Neural cell (in vitro differentiated cells): ENCODE measurements at regions not wholly inside any gene's neighbourhood (a gene's known extent, or its start where the extent isn't known, plus 50 kb on each side); places are given as distances from the start of the nearest gene placed in this dataset.

Experiments used
- H2AFZ ChIP-seq: fragments of 200-600, 300-800 bp; sonication (generic), shearing (Covaris generic); 2 replicates; pipeline ENCODE4 v1.6.0; 2014; ENCODE audit warnings: low read depth, mild to moderate bottlenecking, antibody characterized with exemption, low read length, moderate library complexity
- H3F3A ChIP-seq: fragments of 200-600 bp; shearing (Covaris generic); 2 replicates; pipeline ENCODE4 v1.6.1; 2016; ENCODE audit warnings: mild to moderate bottlenecking, moderate library complexity, mixed read lengths, antibody characterized with exemption, low read length; ENCODE audit not compliant: insufficient read depth, poor library complexity, severe bottlenecking
- H3K27ac ChIP-seq: fragments of 200-600, 300-800 bp; sonication (generic), shearing (Covaris generic); 2 replicates; pipeline ENCODE4 v1.5.1; 2014; ENCODE audit warnings: mild to moderate bottlenecking, low read length, moderate library complexity
- H3K27me3 ChIP-seq: fragments of 300-800, 200-600 bp; sonication (generic), shearing (Covaris generic); 2 replicates; pipeline ENCODE4 v1.6.0; 2014; ENCODE audit warnings: mild to moderate bottlenecking, low read depth, low read length, moderate library complexity; ENCODE audit not compliant: insufficient read depth
- H3K36me3 ChIP-seq: fragments of 300-800, 200-600 bp; sonication (generic), shearing (Covaris generic); 2 replicates; pipeline ENCODE4 v1.5.1; 2014; ENCODE audit warnings: mild to moderate bottlenecking, antibody characterized with exemption, low read length, moderate library complexity; ENCODE audit not compliant: insufficient read depth
- H3K4me2 ChIP-seq: fragments of 300-800, 200-600 bp; sonication (generic), shearing (Covaris generic); 2 replicates; pipeline ENCODE4 v1.6.0; 2014; ENCODE audit warnings: mild to moderate bottlenecking, low read length
- H3K4me3 ChIP-seq: fragments of 300-800, 200-600 bp; sonication (generic), shearing (Covaris generic); 2 replicates; pipeline ENCODE4 v1.5.1; 2014; ENCODE audit warnings: mild to moderate bottlenecking, low read length, moderate library complexity
- H3K79me2 ChIP-seq: fragments of 200-600 bp; shearing (Covaris generic); replicated peaks from 2 replicates; pipeline ENCODE4 v1.6.0; 2014; ENCODE audit warnings: mild to moderate bottlenecking, low read length, moderate library complexity; ENCODE audit not compliant: insufficient read depth
- H3K9ac ChIP-seq: fragments of 300-800, 200-600 bp; sonication (generic), shearing (Covaris generic); 2 replicates; pipeline ENCODE4 v1.6.1; 2016; ENCODE audit warnings: mild to moderate bottlenecking, low read length, mixed read lengths
- H3K9me2 ChIP-seq: fragments of 200-600 bp; shearing (Covaris generic); 2 replicates; pipeline ENCODE4 v1.6.1; 2016; ENCODE audit warnings: mild to moderate bottlenecking, low read length, mixed read lengths; ENCODE audit not compliant: insufficient read depth
- H3K9me3 ChIP-seq: fragments of 200-600, 300-800 bp; sonication (generic), shearing (Covaris generic); 2 replicates; pipeline ENCODE4 v1.6.1; 2016; ENCODE audit warnings: mild to moderate bottlenecking, mixed run types, low read length, moderate library complexity, mixed read lengths
- H4K20me1 ChIP-seq: fragments of 200-600 bp; shearing (Covaris generic); 2 replicates; pipeline ENCODE4 v1.6.1; 2016; ENCODE audit warnings: mild to moderate bottlenecking, mixed run types; ENCODE audit not compliant: insufficient read depth
- CTCF ChIP-seq: fragments of 450-650 bp; IDR thresholded peaks from 2 replicates; pipeline ENCODE4 v1.5.1; 2014; ENCODE audit warnings: antibody characterized with exemption, mild to moderate bottlenecking, moderate library complexity; ENCODE audit not compliant: poor library complexity, severe bottlenecking
- EP300 ChIP-seq: fragments of 450-650 bp; conservative IDR thresholded peaks from 2 replicates; pipeline ENCODE4 v1.6.1; 2014; ENCODE audit warnings: antibody characterized with exemption, mild to moderate bottlenecking, moderate library complexity; ENCODE audit not compliant: poor library complexity, severe bottlenecking
- EZH2 ChIP-seq: fragments of 200-600, 300-800 bp; shearing (Covaris generic), sonication (generic); IDR thresholded peaks from 2 replicates; pipeline ENCODE4 v1.6.1; 2014; ENCODE audit warnings: antibody characterized with exemption, low read length, borderline replicate concordance, mild to moderate bottlenecking; ENCODE audit not compliant: insufficient read depth, poor library complexity, severe bottlenecking
- MXI1 ChIP-seq: fragments of 450-650 bp; conservative IDR thresholded peaks from 2 replicates; pipeline ENCODE4 v1.6.1; 2014; ENCODE audit warnings: antibody characterized with exemption, mild to moderate bottlenecking; ENCODE audit not compliant: poor library complexity, severe bottlenecking
- POLR2AphosphoS5 ChIP-seq: IDR thresholded peaks from 2 replicates; pipeline ENCODE4 v1.6.1; 2012
- RAD21 ChIP-seq: fragments of 450-650 bp; conservative IDR thresholded peaks from 2 replicates; pipeline ENCODE4 v1.6.1; 2014; ENCODE audit warnings: antibody characterized with exemption, mild to moderate bottlenecking, moderate library complexity
- SMC3 ChIP-seq: fragments of 450-650 bp; conservative IDR thresholded peaks from 2 replicates; pipeline ENCODE4 v1.6.1; 2014; ENCODE audit warnings: antibody characterized with exemption, mild to moderate bottlenecking, moderate library complexity; ENCODE audit not compliant: poor library complexity
- TAF1 ChIP-seq: IDR thresholded peaks from 2 replicates; pipeline ENCODE4 v1.6.1; 2012; ENCODE audit warnings: low read depth
- TF ChIP-seq, protein P1 (sequence below): IDR thresholded peaks from 2 replicates; pipeline ENCODE4 v1.6.1; 2012; ENCODE audit warnings: borderline replicate concordance

DNA sequence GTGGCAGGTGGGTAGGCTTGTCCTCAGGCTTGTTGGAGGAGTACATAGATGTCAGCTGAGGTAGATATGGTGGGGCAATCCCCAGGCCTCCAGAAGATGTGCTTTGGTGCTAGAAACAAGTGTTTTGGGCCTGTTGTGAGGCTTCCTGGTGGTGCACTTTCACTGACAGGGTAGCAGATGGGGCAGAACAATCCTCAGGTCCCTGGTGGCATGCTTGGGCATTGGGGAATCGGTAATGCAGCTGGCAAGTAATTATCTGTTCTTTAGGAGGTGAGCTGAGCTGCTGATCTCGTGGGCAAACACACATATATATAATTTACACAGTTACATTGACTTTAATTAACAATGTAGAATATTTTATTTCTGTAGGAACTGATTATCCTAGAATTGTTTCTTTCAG lies 458.7 kb downstream of the BMP2 start:
- H2AFZ ChIP-seq, result no peak overlapping the region
- no peaks in the 10 kb centered on the region for H3K27me3 ChIP-seq
- H3K9me3 ChIP-seq, result peaks cover 3% of the 10 kb centered on the region
- TF ChIP-seq EZH2 (no peak), MXI1 (no peak), EP300 (no peak), POLR2AphosphoS5 (no peak), CTCF (no peak), TAF1 (no peak), SMC3 (no peak), RAD21 (no peak)
- TF ChIP-seq, protein P1, sequence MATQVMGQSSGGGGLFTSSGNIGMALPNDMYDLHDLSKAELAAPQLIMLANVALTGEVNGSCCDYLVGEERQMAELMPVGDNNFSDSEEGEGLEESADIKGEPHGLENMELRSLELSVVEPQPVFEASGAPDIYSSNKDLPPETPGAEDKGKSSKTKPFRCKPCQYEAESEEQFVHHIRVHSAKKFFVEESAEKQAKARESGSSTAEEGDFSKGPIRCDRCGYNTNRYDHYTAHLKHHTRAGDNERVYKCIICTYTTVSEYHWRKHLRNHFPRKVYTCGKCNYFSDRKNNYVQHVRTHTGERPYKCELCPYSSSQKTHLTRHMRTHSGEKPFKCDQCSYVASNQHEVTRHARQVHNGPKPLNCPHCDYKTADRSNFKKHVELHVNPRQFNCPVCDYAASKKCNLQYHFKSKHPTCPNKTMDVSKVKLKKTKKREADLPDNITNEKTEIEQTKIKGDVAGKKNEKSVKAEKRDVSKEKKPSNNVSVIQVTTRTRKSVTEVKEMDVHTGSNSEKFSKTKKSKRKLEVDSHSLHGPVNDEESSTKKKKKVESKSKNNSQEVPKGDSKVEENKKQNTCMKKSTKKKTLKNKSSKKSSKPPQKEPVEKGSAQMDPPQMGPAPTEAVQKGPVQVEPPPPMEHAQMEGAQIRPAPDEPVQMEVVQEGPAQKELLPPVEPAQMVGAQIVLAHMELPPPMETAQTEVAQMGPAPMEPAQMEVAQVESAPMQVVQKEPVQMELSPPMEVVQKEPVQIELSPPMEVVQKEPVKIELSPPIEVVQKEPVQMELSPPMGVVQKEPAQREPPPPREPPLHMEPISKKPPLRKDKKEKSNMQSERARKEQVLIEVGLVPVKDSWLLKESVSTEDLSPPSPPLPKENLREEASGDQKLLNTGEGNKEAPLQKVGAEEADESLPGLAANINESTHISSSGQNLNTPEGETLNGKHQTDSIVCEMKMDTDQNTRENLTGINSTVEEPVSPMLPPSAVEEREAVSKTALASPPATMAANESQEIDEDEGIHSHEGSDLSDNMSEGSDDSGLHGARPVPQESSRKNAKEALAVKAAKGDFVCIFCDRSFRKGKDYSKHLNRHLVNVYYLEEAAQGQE, result no peak
- no peaks in the 10 kb centered on the region for H3K79me2 ChIP-seq
- no peaks in the 10 kb centered on the region for H3K36me3 ChIP-seq
- H3F3A ChIP-seq, result no peaks in the 10 kb centered on the region
- no peak overlapping the region for H3K27ac ChIP-seq
- no peak overlapping the region for H3K4me2 ChIP-seq
- H3K9me2 ChIP-seq, result no peaks in the 10 kb centered on the region
- no peak overlapping the region for H3K9ac ChIP-seq
- H3K4me3 ChIP-seq, result no peak overlapping the region
- no peaks in the 10 kb centered on the region for H4K20me1 ChIP-seq

- Histone ChIP-seq H3F3A (no peaks in the 10 kb centered on the region), H3K4me2 (no peak overlapping the region), H3K79me2 (no peaks in the 10 kb centered on the region), H2AFZ (no peak overlapping the region), H3K9me3 (no peaks in the 10 kb centered on the region), H3K27me3 (no peaks in the 10 kb centered on the region), H3K9me2 (no peaks in the 10 kb centered on the region), H3K36me3 (no peaks in the 10 kb centered on the region), H3K9ac (no peak overlapping the region), H4K20me1 (no peaks in the 10 kb centered on the region), H3K4me3 (no peak overlapping the region), H3K27ac (no peak overlapping the region)
- TF ChIP-seq, protein P1, result no peak
- no peak for TF ChIP-seq RAD21
- TF ChIP-seq EZH2, result no peak
- no peak for TF ChIP-seq MXI1
- TF ChIP-seq CTCF, result no peak
- TF ChIP-seq SMC3, result no peak
- TF ChIP-seq EP300, result no peak
- TF ChIP-seq TAF1, result no peak
- TF ChIP-seq POLR2AphosphoS5, result no peak
Measured at GRCh38 chr20:7231303-7231702, 463.8 kb downstream of the BMP2 start.
